Stimulated activated CD4-positive, alpha-beta T cell treated with anti-CD3 and anti-CD28 coated beads, TNF-alpha, amount 100 ng/mL, for 48 hours (primary cell): ENCODE measurements at regions not wholly inside any gene's neighbourhood (a gene's known extent, or its start where the extent isn't known, plus 50 kb on each side); places are given as distances from the start of the nearest gene placed in this dataset.

Source experiments
- DNase-seq, 3 donors: peaks; one replicate each; pipeline ENCODE4 v3.0.0-alpha.2; 2020; ENCODE audit warnings: low read depth in 3 of 3

DNA sequence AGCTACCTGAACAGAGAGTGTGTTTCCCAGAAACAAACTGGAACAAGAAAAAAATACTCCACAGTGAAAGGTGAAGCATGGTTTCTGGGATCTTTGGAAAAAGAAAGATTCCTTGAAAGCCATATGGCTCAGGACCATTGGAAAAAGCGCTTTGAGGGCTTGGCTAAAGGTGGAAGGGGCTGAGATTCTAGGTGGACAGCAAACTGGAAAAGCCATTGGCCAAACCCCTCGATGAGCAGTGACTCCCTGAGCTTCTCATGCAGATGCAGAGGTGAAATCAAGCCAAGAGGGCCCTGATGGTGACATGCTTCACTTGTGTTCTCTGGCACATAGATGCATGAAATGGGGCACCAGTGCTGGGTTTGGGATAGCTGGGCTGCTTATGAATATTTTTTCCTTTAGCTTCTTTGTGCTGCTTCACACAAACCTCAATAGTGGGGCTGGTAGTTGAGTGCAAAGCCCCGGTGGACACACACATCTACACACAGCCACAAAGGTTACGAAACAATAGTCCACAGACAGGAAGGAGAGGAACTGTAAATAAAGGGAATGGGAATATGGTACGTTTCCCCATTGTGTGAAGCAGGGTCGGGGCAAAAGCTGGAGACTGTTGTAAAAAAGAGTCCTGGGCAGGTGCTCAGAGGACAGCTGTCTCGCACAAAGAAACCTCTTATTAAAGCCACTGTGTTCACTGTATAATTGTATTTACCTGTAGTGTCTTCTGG is 117.8 kb downstream of the FOXA2 start:
- no peak for DNase-seq

DNA sequence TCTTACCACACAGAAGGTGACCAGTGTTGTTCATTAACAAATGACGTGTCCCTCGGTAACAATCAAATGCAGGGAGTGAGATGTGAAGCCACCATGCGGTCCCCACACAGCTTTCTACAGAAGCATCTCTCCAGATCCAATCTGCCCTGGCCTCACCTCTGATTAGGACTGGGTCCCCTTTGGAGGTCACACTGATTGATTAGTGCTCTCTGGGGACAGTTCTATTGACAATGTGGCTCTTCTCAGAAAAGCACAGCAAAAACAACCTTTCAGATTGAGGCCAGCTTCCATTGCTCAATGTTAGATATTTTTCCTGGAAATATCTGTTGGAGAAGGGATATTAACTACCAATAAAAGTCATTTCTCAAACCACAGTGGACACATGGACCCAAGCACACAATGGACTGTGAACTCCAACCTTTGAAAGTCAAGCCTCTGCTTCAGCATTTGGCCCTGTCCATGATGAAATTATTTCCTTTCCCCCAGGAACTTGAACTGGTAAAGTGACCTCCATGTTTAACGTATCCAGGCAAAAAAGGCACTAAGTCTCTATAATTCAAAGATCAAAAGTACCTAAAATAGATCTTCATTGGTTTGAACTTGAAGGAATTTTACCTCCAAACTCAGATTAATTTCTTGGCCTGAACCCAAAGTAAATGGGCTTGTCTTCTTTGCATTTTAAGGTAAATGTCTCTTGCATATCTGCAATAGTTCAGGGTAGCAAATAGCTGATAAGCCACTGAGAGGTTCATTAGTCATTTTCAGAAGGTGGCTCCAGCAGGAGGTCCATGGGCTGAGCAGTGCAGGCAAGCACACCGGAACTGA is 118.5 kb downstream of the FOXA2 start:
- DNase-seq = no peak

DNA sequence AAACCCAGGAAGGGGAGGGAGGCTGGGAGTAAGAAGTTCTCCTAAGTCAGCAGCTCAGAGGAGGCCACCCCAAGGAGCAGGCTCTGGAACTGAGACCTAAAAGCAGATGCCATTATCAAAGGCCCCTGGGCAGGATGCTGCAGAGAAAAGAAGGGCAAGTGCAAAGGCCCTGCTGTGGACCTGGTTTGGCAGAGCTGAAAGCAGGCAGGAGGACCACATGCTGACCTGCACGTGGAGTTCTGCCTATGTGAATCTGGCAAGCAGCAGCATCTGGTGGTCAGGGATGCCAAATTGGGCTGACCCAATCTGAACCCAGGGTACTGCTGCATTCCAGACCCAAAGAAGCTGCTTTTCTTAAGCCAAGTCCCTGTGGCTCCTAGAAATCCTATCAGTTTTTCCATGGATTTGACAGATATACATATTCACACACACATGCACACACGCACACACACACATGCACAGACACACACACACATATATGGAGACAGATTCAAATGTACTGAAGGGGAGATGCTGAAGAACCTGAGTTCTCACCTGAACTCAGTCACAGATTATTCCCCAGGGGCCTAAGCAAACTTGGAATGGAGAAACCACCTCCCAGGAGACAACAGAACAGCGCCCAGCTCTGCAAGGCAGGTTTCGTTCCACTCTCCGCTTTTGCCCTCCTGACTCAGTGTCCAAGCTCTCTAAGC is 119.9 kb downstream of the FOXA2 start:
- DNase-seq = no peak

DNA sequence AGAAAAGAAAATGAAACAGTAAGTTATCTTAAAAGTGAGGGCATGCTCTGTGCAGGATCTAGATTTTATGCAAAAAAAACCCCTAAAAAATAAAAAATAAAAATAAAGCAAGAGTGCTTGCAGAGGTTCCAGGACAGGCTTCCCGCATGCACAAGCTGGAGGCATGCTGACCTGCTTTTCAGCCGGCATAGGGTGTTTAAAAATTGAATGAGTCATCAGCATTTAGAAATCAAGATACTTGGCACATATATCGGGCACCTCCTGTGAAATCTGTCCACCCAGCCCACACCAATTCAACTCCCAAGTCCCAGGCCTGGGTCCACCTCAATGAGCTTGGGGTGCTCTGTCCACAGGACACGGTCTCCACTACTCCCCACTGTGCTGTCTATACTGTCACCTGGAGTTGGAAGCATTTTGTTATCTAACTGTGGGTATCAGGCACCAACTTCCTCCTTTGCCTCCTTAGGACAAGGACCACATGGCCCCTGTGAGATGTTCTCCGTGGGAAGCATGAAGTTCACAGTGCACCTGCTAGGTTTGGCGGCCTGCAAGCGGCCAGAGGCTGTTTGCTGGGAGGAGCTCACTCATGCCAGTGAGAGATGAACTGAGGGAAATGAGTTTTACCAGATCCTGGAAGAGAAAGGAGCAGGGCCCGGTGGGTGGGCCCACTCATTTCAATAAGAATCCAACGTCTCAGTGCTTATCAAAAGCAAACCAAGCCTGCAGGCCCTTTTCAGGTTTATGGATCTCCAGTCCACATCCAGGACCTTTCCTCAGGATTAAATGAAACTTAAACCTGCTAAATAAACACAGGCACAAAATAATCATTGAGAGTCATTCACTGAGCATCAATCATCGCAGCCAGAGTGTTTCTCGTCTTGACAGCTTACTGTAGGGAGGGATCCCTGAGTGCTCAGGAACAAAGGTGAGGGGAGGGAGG is 121.1 kb downstream of the FOXA2 start:
- no peak for DNase-seq

DNA sequence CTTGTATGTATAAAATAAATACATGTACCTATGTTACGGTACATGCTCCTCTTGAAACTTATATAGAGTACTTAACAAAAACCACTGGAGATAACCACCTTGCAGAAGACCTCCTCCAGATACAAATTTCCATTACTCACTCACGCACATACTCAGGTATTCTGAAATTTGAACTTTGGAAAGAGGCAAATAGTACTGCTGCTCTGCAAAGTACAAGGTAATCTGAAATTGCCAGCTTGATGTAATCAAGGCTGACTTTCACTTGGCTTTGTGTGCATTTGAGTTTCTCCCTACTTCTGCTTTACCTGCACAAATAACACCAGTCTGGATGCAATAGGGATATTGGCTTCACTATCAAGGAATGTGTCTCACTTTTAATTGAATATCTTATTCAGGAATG is 123.6 kb downstream of the FOXA2 start:
- DNase-seq = no peak

DNA sequence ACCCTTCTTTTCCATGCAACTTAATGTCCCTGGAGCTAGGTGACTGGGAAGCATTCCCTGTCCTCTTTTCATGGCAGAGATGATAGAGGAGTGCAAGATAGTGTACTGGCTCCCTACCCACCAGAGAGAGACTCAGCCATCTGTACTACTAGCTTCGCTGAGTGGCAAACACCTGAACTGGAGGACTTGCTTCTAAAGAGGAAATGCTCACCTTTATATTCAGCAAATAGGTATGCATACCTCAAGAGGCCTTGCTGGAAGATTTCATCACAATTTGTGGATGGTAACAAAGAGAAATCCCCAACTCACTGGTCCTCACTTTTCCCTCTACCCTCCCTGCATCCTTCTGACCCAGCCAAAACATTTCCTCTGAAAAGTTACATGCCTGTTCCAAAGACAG is 124.1 kb downstream of the FOXA2 start:
- DNase-seq = no peak

DNA sequence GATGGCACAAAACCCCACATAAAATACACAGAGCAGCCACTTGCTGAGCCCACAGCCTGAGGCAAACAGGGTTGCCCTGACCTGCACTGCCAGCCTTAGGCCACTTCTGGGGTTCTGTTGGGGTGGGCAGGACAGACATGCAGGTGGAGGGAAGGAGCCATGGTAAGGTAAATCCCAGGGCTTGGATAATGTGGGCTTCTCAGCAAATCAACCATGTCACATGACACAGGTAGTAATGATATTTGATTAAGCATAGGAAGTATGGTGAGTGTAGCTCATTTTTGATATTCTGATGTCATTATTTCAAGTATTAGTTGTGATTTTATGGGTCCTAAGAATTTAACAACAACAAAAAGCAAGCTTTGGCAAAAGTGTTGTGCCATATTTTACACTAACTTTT is 124.6 kb downstream of the FOXA2 start:
- no peak for DNase-seq

DNA sequence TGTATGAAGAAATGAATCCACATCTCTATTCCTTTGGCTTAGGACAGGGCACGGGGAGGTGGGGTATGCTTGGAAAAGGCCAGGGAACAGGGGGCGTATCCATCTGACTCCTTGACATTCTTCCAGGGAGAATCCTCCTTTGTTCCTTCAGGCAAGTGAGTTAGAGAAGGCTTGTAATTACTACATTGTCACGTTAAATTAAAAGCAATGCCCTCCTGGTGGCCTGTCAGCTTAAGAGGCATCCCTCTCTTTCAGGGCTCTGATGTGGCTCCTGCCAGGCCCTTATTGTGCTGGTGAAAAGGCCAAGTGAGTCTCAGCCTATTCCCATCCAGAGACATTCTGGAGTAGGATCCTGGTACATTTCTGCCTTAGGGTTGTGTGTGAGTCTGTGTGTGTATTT is 128.3 kb downstream of the FOXA2 start:
- DNase-seq = no peak

DNA sequence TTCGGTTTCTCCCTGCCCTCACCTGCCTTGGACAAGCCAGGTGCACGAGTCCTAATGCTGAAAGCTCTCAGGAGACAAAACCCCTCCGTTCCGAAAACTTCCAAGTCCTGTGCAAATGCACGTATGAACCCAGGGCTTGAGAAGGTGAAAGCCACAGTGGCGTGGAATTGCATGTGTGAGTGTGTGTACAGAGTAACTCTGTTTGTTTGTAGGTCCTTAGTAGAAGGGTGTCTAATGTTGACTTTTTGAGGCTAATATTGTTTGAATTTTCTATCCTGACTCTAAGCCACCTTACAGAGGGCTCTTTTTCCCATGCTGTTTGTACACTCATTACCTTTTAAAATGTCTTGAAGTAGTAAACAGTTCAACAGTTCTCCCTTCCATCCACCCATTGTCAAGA is 129.1 kb downstream of the FOXA2 start:
- DNase-seq = no peak

DNA sequence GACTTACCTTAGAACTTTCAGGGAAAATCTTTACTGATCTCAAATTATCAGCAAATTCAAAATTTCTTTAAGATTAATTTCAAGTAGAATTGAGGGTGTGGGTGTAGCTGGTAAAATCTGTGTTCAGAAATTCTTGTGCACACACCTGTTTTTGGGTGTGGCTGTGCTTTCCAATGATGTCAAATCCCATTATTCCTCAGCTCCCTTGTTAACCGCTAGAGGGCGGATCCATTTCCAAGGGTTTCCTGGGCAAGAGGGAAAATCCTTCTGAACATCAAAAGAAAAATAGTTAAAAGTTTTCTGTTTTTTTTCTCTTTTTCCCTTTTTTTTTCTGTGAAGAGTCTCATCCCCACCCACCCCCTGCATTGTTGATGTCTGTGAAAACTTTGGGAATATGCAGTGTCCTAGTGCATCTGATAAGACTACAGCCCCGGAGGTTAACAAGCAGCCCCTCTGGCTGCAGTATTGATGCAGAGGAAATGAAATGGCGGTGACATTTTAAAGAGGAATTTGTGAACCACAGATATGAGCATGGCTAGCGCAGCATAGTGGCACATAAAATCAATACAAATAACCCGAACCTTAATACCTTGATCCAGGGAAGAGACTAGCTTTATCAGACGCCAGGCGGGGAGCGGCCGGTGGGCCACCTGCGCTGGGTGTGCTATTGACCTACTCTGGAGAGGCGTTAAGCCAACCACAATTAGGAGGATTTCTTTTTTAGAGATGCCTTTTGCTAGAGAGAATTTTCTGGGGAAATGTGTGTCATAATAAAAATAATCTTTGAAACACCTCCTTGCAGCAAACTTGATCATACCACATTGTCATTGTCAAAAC is 130.9 kb downstream of the FOXA2 start:
- no peak for DNase-seq

DNA sequence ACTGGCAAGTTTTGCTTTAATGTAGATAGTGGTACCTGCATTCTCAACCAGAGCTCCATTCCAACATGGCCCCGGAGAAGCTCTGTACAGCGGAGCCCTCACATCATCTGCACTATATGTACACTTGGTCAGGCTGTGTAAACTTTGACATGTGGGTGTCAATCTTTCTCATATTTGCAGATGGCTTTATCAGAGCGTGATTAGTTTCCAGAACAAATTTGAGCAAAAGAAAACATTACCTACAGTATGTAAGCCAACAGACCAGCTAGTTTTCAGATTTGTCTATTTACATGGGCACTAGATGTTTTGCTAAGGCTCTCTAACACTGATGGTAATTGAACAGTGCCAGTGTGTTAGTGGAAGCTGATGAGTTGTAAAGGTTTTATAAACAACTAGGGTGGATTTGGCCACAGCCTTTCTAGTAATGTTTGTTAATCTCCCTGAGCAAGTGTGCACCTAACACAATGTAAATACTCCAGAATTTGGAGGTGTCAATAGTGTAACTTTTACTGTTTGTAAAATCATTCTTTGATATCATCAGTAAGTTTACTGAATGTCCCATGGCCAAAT is 131.8 kb downstream of the FOXA2 start:
- no peak for DNase-seq

DNA sequence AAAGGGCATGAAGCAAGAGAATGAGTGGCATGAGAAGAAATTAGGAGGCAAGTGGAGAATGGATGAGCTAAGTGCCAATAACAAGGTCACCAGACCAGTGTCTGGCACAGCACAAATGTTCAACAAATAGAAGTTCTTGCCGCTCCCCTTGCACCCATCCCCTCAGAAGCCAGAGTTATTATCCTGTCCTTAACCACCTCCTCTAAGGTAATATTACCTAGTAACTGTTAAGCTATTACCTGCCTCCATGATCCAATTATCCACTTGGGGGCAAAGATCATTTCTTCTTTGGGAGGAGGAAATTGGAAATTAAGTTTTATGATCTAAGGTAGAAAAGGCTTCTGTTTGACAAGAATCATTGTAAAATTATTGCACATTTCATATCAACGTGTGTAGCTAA is 133.8 kb downstream of the FOXA2 start:
- no peak for DNase-seq

DNA sequence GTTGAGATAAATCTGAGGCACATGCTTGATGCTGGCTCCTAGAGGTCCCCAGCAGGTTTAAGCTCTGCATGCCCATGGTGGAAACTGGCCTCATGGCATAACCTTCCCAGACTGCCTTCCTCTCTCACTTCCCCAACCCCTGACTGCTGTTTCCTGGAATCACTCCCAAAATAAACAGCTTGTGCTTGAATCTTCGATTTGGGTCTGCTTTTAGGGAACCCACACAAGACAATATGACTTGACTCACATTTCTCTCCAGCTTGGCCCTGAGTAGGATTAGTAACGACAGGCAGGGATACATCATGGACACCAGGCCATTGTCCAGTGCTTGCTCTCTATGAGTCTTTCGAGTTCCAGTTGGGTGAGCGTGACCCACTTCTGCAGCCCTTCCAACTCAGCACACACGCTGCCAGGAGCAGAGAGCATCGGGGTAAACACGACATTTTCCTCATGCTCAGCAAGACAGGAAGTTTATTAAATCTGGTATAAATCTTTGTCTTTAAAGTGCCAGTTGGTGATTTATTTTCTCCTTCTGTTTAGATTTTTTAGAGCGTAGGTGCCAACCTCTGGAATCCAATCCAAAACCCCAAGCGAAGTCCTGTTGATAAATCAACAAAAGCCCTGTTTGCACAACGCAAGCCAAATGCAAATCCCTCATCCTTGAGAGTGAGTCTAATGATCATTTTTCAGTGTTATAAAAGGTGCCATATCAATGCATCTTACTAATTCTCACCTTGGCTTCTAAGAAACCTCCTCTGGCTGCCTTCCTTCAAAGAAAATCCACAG is 135.0 kb downstream of the FOXA2 start:
- DNase-seq = no peak

DNA sequence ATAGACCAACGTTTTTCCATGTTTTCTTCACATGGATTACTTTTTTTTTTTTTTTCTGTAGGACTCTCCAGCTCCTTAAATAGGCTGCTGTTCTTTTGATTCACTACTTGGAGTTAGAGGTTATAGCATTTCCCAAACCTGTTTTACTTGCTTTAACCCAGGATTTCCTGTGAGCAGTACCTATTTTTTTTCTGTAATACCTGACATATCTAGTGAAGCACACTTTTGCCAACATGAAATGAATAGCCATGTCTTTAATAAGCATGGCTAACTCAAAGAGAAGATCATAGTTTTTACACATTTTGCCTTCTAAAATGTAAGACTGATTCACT is 137.0 kb downstream of the FOXA2 start:
- DNase-seq = no peak

DNA sequence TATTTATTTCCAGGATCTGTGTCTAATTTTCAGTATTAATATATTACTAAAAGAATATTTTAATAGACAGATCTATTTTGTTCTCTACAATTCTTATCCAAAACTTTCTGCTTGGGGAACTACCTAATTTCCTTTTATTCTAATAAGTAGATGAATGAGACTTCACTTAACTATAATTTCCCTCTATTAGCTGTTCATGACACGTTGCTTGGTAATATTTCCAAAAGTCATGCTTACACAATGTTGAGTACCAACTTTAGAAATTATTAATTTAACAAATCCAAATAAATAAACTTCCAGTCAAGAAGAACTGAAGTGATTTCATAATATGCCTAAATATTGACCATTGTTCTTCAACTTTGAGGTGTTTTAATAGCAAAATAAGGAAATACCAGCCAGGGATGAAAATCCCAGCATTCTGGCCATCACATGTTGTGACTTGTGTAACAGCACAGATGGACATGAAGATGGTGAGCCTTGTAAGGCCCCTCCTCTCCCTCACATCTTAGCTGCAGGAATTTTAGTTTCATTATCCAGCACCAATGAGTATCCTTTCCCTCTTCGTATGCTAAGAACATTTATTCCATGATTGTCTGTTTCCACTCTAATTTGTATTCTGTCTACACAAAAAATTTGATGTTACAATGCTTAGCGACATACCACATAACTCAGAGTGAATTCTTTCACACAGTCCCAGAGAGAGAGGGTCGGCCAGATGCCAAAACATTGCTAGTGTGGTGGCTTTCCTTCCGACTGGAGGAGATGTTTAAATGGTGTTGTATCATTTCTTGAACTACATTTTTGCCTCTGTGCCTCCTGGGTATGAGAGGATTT is 137.5 kb downstream of the FOXA2 start:
- no peak for DNase-seq

DNA sequence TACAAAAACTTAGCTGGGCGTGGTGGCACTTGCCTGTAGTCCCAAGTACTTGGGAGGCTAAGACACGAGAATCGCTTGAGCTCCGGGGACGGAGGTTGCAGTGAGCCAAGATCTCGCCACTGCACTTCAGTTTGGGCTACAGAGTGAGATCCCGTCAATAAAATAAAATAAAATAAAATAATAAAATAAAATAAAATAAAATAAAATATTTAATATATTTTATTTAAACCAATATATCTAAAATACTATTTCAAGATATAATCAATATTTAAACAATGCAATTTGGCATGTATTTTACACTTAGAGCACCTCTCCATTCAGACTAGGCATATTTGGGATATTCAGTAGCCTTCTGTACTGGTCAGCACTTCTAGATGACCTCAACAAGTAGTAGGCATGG is 142.1 kb downstream of the FOXA2 start:
- DNase-seq = no peak

DNA sequence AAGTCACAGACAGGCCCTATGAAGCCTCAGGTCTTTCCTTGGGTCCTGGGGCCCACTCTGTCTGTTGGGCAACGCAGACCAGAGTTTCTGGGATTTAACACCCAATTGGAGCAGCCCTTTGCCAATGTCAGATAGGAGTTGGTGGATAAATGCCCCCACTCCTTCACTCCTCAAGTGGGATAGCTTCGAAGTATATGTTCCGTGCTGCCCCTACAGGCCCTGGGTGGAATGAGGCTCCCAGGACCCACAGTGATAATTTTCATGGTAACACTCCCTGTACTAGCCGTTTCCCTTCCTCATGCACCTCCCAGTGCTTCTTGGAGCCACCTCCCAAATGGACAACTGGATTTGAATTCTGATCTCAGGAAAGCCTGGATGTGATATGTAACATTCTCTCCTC is 145.4 kb downstream of the FOXA2 start:
- DNase-seq = no peak

DNA sequence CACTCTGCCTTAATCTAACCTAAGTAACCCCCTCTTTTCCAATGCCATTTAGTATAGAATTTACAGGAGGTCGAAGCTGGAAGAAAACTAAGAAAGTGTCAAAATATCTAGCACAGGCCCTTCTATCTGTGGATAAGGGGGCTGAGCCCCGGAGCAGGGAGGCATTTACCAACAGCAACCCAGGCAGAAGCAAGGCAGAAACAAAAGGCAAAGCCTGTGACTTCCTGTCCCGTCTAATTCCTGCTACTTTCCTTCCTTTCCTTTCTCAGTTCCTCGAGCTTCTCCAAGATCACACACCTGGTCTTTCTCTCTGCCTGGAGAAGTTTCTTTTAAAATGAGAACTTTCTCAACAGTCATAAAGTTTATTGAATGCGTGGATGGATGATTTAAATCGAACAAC is 146.0 kb downstream of the FOXA2 start:
- DNase-seq = no peak

DNA sequence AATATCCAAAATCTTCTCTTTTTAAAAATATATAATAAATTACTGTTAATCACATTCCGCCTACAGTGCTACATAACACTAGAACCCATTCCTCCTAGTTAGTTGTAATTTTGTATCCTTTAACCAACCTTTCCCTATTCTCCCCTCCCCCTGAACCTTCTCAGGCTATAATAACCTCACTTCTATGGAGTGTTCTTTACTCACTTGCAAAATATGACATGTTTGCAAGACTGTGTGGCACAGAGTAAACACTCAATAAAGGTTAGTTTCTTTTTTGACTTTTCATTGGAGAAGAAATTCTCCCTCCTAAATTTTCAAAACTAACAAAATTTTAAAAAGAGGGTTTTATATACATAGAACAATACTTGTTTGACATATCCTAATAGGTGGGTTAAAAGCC is 147.0 kb downstream of the FOXA2 start:
- no peak for DNase-seq
